KG1 (cell line): ENCODE measurements at regions not wholly inside any gene's neighbourhood (a gene's known extent, or its start where the extent isn't known, plus 50 kb on each side); places are given as distances from the start of the nearest gene placed in this dataset.

Experiments
- DNase-seq: peaks from one replicate; lab custom pipeline; 2025; lab: John Stamatoyannopoulos, UW

GRCh38 chr3:153073636-153074035 lies 88.4 kb upstream of the RAP2B start:
- DNase-seq, result no peak

GRCh38 chr3:153078826-153079225 lies 83.2 kb upstream of the RAP2B start:
- no peak for DNase-seq

GRCh38 chr3:153079386-153079785 lies 82.6 kb upstream of the RAP2B start:
- no peak for DNase-seq

- DNase-seq, result no peak
These were observed 81.2 kb upstream of the RAP2B start for GRCh38 chr3:153080778-153081240.

- DNase-seq, result no peak
These were observed 77.6 kb upstream of the RAP2B start for GRCh38 chr3:153084431-153084830.

- no peak for DNase-seq
These were observed 74.1 kb upstream of the RAP2B start for GRCh38 chr3:153087595-153088566.

- no peak for DNase-seq
These were observed 72.4 kb upstream of the RAP2B start for GRCh38 chr3:153089620-153090019.

- DNase-seq, result no peak
These were observed 71.1 kb upstream of the RAP2B start for GRCh38 chr3:153090973-153091372.

GRCh38 chr3:153093629-153094028 lies 68.4 kb upstream of the RAP2B start:
- DNase-seq, result no peak

- no peak for DNase-seq
These were observed 67.6 kb upstream of the RAP2B start for GRCh38 chr3:153094386-153094785.

- no peak for DNase-seq
These were observed 66.6 kb upstream of the RAP2B start for GRCh38 chr3:153095441-153095840.

- no peak for DNase-seq
These were observed 65.3 kb upstream of the RAP2B start for GRCh38 chr3:153096731-153097131.

- no peak for DNase-seq
These were observed 64.8 kb upstream of the RAP2B start for GRCh38 chr3:153097213-153097612.

- no peak for DNase-seq
These were observed 62.9 kb upstream of the RAP2B start for GRCh38 chr3:153099131-153099530.

- no peak for DNase-seq
These were observed 58.5 kb upstream of the RAP2B start for GRCh38 chr3:153103406-153103945.

GRCh38 chr3:153110041-153110440 lies 52.0 kb upstream of the RAP2B start:
- no peak for DNase-seq

GRCh38 chr3:153111016-153111415 lies 51.0 kb upstream of the RAP2B start:
- DNase-seq, result no peak
